Liver (tissue), 8 donors: ENCODE measurements at regions not wholly inside any gene's neighbourhood (a gene's known extent, or its start where the extent isn't known, plus 50 kb on each side); places are given as distances from the start of the nearest gene placed in this dataset.

Experiments
- DNase-seq: peaks from one replicate; pipeline ENCODE4 v3.0.0-alpha.2; 2017; ENCODE audit warnings: low spot score
- H3K27ac ChIP-seq, 2 donors: one replicate each; pipeline ENCODE4 v1.7.0; 2013; ENCODE audit warnings: inconsistent platforms in 2 of 2, low read length in 2 of 2, control low read depth in 1 of 2, low read depth in 1 of 2, mild to moderate bottlenecking in 1 of 2
- H3K27me3 ChIP-seq, 4 donors: one replicate each; pipeline versions ENCODE4 v1.6.1 to v1.7.0; 2013; ENCODE audit warnings: low read length in 3 of 4, inconsistent platforms in 1 of 4, mild to moderate bottlenecking in 1 of 4, moderate library complexity in 1 of 4; ENCODE audit not compliant: control insufficient read depth in 4 of 4, insufficient read depth in 4 of 4
- H3K36me3 ChIP-seq, 4 donors: one replicate each; pipeline versions ENCODE4 v1.6.1 to v1.7.0; 2013; ENCODE audit warnings: low read length in 3 of 4, mild to moderate bottlenecking in 3 of 4, low read depth in 1 of 4, moderate library complexity in 1 of 4; ENCODE audit not compliant: control insufficient read depth in 4 of 4, insufficient read depth in 3 of 4
- H3K4me1 ChIP-seq, 4 donors: one replicate each; pipeline versions ENCODE4 v1.6.1 to v1.7.0; 2013; ENCODE audit warnings: low read length in 3 of 4, mild to moderate bottlenecking in 3 of 4, moderate library complexity in 1 of 4; ENCODE audit not compliant: control insufficient read depth in 4 of 4, insufficient read depth in 4 of 4
- H3K4me3 ChIP-seq, 3 donors: one replicate each; pipeline versions ENCODE4 v1.6.1 to v1.7.0; 2013; ENCODE audit warnings: low read length in 3 of 3, control low read depth in 1 of 3, low read depth in 1 of 3, mild to moderate bottlenecking in 1 of 3
- H3K9ac ChIP-seq, 2 donors: one replicate each; pipeline ENCODE4 v1.7.0; 2013; ENCODE audit warnings: low read length in 2 of 2, mild to moderate bottlenecking in 2 of 2, moderate library complexity in 2 of 2, control low read depth in 1 of 2, low read depth in 1 of 2
- H3K9me3 ChIP-seq, 4 donors: one replicate each; pipeline versions ENCODE4 v1.6.1 to v1.7.0; 2013; ENCODE audit warnings: low read length in 3 of 4; ENCODE audit not compliant: control insufficient read depth in 4 of 4
- EGR1 ChIP-seq, 2 donors: IDR thresholded peaks; 2 replicates each; pipeline ENCODE4 v1.6.1; 2016 to 2018; ENCODE audit warnings: antibody characterized with exemption in 2 of 2, low read depth in 2 of 2
- FOXA1 ChIP-seq: IDR thresholded peaks from 2 replicates; pipeline ENCODE4 v1.6.1; 2016; ENCODE audit warnings: antibody characterized with exemption
- FOXA2 ChIP-seq: IDR thresholded peaks from 2 replicates; pipeline ENCODE4 v1.6.1; 2016; ENCODE audit warnings: antibody characterized with exemption
- GABPA ChIP-seq, 2 donors: IDR thresholded peaks in 1 of 2; conservative IDR thresholded peaks in 1 of 2; 2 replicates each; pipeline ENCODE4 v1.6.1; 2016; ENCODE audit warnings: antibody characterized with exemption in 2 of 2, mild to moderate bottlenecking in 1 of 2, moderate library complexity in 1 of 2
- HNF4A ChIP-seq, 2 donors: conservative IDR thresholded peaks; 2 replicates each; pipeline ENCODE4 v1.6.1; 2016; ENCODE audit warnings: antibody characterized with exemption in 2 of 2, mild to moderate bottlenecking in 2 of 2
- JUND ChIP-seq, 2 donors: IDR thresholded peaks; 2 replicates each; pipeline ENCODE4 v1.6.1; 2016; ENCODE audit warnings: antibody characterized with exemption in 2 of 2
- NR2F2 ChIP-seq: IDR thresholded peaks from 2 replicates; pipeline ENCODE4 v1.6.1; 2016; ENCODE audit warnings: antibody characterized with exemption
- RAD21 ChIP-seq, 2 donors: IDR thresholded peaks; 2 replicates each; pipeline ENCODE4 v1.6.1; 2016; ENCODE audit warnings: antibody characterized with exemption in 2 of 2, mild to moderate bottlenecking in 2 of 2
- RXRA ChIP-seq, 2 donors: IDR thresholded peaks; 2 replicates each; pipeline ENCODE4 v1.6.1; 2017 to 2018; ENCODE audit warnings: antibody characterized with exemption in 2 of 2, mild to moderate bottlenecking in 1 of 2
- SP1 ChIP-seq: IDR thresholded peaks from 2 replicates; pipeline ENCODE4 v1.6.1; 2018; ENCODE audit warnings: antibody characterized with exemption, mild to moderate bottlenecking
- TAF1 ChIP-seq: conservative IDR thresholded peaks from 2 replicates; pipeline ENCODE4 v1.6.1; 2016; ENCODE audit warnings: antibody characterized with exemption, mild to moderate bottlenecking
- YY1 ChIP-seq: IDR thresholded peaks from 2 replicates; pipeline ENCODE4 v1.6.1; 2016; ENCODE audit warnings: antibody characterized with exemption, mild to moderate bottlenecking
- WGBS: extraction: QIAGEN DNeasy Blood & Tissue Kit; methylation state at CpG from one replicate; pipeline ENCODE4 v1.1.7; 2013; 5-methylcytosine and 5-hydroxymethylcytosine counted together
- TF ChIP-seq, protein P1 (sequence below): IDR thresholded peaks from 2 replicates; pipeline ENCODE4 v1.6.1; 2016; ENCODE audit warnings: antibody characterized with exemption
- TF ChIP-seq, protein P2 (sequence below): IDR thresholded peaks from 2 replicates; pipeline ENCODE4 v1.6.1; 2016; ENCODE audit warnings: antibody characterized with exemption
- TF ChIP-seq, protein P3 (sequence below): fragments of 150-350 bp; IDR thresholded peaks from 2 replicates; pipeline ENCODE4 v1.5.1; 2017; ENCODE audit warnings: improper control_type of control experiment, low read depth, low read length; ENCODE audit not compliant: missing input control
- TF ChIP-seq, protein P4 (sequence below): IDR thresholded peaks from 2 replicates; pipeline ENCODE4 v1.6.1; 2016; ENCODE audit warnings: antibody characterized with exemption, mild to moderate bottlenecking
- donor health status: healthy.
- donor health status: healthy.
- donor health status: healthy.
- donor health status: healthy.
- donor health status: healthy.

DNA sequence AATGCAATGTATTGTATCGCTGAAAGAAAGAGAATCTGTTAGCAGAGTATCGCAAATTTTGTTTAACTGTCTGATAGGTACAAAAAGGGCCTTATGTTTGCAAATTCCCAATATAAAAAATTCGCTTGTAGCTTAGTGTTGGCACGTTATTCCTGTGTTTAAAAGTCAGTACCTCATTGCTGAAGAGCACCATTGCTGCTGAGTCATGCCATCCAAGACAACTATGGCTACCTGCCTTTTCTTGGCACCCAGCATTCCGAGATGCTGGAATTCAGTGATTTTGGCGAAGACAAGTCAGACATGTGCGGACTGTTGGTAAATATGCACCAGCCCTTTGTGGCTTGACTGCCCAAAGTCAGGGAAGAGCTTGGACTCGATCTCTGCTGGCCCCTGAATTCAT is 149.5 kb upstream of the EEA1 start:
- 96% methylated on average over 8 of the region's 8 CpGs for WGBS
- DNase-seq = no peak

DNA sequence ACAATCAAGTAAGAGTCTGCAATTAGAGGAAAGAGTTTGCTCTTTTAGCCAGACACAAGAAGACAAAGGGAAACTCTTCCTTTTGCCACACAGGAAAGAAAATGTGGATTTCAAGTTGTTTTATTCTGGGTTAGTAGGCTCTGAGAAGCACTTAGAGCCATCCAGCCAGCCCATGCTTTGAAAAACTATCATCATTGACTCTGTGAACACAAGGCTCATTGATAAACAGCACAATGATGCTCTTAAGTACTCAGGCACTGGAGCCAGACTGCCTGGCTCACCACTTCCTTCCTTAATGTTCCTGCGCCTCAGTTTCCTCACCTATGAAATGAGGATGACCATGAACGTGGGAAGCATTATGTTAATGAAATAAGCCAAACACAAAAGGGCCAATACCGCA is 150.2 kb upstream of the EEA1 start:
- Histone ChIP-seq H3K36me3 (no peaks in the 10 kb centered on the region), H3K27ac (no peak overlapping the region), H3K27me3 (no peaks in the 10 kb centered on the region), H3K4me1 (no peaks in the 10 kb centered on the region), H3K4me3 (no peak overlapping the region), H3K9ac (no peak overlapping the region), H3K9me3 (no peaks in the 10 kb centered on the region)
- no peak for DNase-seq
- TF ChIP-seq EGR1 (IDR thresholded peaks at IDR 0.05; ENCODE audit: low read depth in 2 of 2) = no peak
- TF ChIP-seq, protein P1, sequence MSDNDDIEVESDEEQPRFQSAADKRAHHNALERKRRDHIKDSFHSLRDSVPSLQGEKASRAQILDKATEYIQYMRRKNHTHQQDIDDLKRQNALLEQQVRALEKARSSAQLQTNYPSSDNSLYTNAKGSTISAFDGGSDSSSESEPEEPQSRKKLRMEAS = no peak
- WGBS = 95% methylated on average over 3 of the region's 3 CpGs

More for the DNA sequence above, 149.5 kb upstream of the EEA1 start:
- Histone ChIP-seq H3K4me3 (no peak overlapping the region), H3K4me1 (no peaks in the 10 kb centered on the region), H3K27ac (no peak overlapping the region), H3K9me3 (no peaks in the 10 kb centered on the region), H3K27me3 (no peaks in the 10 kb centered on the region), H3K9ac (no peak overlapping the region), H3K36me3 (no peaks in the 10 kb centered on the region)
- TF ChIP-seq HNF4A (conservative IDR thresholded peaks at IDR 0.05) (no peak), FOXA1 (no peak), SP1 (no peak), RAD21 (IDR thresholded peaks at IDR 0.05) (no peak), TAF1 (no peak), RXRA (IDR thresholded peaks at IDR 0.05) (no peak), GABPA (IDR thresholded peaks at IDR 0.05 in 1 of 2, conservative IDR thresholded peaks at IDR 0.05 in 1 of 2) (no peak), YY1 (no peak), NR2F2 (no peak), FOXA2 (no peak), JUND (IDR thresholded peaks at IDR 0.05) (no peak)
- TF ChIP-seq, protein P2, sequence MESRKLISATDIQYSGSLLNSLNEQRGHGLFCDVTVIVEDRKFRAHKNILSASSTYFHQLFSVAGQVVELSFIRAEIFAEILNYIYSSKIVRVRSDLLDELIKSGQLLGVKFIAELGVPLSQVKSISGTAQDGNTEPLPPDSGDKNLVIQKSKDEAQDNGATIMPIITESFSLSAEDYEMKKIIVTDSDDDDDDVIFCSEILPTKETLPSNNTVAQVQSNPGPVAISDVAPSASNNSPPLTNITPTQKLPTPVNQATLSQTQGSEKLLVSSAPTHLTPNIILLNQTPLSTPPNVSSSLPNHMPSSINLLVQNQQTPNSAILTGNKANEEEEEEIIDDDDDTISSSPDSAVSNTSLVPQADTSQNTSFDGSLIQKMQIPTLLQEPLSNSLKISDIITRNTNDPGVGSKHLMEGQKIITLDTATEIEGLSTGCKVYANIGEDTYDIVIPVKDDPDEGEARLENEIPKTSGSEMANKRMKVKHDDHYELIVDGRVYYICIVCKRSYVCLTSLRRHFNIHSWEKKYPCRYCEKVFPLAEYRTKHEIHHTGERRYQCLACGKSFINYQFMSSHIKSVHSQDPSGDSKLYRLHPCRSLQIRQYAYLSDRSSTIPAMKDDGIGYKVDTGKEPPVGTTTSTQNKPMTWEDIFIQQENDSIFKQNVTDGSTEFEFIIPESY = no peak
- TF ChIP-seq, protein P1 = no peak
- TF ChIP-seq, protein P3, sequence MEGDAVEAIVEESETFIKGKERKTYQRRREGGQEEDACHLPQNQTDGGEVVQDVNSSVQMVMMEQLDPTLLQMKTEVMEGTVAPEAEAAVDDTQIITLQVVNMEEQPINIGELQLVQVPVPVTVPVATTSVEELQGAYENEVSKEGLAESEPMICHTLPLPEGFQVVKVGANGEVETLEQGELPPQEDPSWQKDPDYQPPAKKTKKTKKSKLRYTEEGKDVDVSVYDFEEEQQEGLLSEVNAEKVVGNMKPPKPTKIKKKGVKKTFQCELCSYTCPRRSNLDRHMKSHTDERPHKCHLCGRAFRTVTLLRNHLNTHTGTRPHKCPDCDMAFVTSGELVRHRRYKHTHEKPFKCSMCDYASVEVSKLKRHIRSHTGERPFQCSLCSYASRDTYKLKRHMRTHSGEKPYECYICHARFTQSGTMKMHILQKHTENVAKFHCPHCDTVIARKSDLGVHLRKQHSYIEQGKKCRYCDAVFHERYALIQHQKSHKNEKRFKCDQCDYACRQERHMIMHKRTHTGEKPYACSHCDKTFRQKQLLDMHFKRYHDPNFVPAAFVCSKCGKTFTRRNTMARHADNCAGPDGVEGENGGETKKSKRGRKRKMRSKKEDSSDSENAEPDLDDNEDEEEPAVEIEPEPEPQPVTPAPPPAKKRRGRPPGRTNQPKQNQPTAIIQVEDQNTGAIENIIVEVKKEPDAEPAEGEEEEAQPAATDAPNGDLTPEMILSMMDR = no peak
- TF ChIP-seq, protein P4, sequence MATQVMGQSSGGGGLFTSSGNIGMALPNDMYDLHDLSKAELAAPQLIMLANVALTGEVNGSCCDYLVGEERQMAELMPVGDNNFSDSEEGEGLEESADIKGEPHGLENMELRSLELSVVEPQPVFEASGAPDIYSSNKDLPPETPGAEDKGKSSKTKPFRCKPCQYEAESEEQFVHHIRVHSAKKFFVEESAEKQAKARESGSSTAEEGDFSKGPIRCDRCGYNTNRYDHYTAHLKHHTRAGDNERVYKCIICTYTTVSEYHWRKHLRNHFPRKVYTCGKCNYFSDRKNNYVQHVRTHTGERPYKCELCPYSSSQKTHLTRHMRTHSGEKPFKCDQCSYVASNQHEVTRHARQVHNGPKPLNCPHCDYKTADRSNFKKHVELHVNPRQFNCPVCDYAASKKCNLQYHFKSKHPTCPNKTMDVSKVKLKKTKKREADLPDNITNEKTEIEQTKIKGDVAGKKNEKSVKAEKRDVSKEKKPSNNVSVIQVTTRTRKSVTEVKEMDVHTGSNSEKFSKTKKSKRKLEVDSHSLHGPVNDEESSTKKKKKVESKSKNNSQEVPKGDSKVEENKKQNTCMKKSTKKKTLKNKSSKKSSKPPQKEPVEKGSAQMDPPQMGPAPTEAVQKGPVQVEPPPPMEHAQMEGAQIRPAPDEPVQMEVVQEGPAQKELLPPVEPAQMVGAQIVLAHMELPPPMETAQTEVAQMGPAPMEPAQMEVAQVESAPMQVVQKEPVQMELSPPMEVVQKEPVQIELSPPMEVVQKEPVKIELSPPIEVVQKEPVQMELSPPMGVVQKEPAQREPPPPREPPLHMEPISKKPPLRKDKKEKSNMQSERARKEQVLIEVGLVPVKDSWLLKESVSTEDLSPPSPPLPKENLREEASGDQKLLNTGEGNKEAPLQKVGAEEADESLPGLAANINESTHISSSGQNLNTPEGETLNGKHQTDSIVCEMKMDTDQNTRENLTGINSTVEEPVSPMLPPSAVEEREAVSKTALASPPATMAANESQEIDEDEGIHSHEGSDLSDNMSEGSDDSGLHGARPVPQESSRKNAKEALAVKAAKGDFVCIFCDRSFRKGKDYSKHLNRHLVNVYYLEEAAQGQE = no peak
